GM21825 (cell line): ENCODE measurements at regions not wholly inside any gene's neighbourhood (a gene's known extent, or its start where the extent isn't known, plus 50 kb on each side); places are given as distances from the start of the nearest gene placed in this dataset.
"Not testable (repeated sequence)": the region's sequence is repeated elsewhere in the genome, so short reads cannot be mapped to it uniquely, and the experiment has no call there.

ENCODE experiments used
- ATAC-seq: cut with Tn5 transposase; IDR thresholded peaks from one replicate; pipeline ENCODE4 v1.9.1; 2021; ENCODE audit warnings: mild to moderate bottlenecking, moderate library complexity; ENCODE audit not compliant: unreplicated experiment

- ATAC-seq = no peak
These were observed 395.4 kb downstream of the ZNF804A start for GRCh38 chr2:184993746-184994145.

- ATAC-seq = no peak
These were observed 408.2 kb downstream of the ZNF804A start for GRCh38 chr2:185006481-185006880.

GRCh38 chr2:185012643-185013042 lies 414.3 kb downstream of the ZNF804A start:
- no peak for ATAC-seq

- ATAC-seq = no peak
These were observed 415.7 kb downstream of the ZNF804A start for GRCh38 chr2:185014076-185014475.

GRCh38 chr2:185025891-185026290 lies 427.6 kb downstream of the ZNF804A start:
- not testable (repeated sequence) for ATAC-seq

GRCh38 chr2:185035906-185036305 lies 437.6 kb downstream of the ZNF804A start:
- no peak for ATAC-seq

GRCh38 chr2:185044323-185044874 lies 446.1 kb downstream of the ZNF804A start:
- no peak for ATAC-seq

- no peak for ATAC-seq
These were observed 452.5 kb downstream of the ZNF804A start for GRCh38 chr2:185050804-185051203.

GRCh38 chr2:185063761-185064160 lies 465.4 kb downstream of the ZNF804A start:
- ATAC-seq = no peak

- ATAC-seq = no peak
These were observed 467.8 kb downstream of the ZNF804A start for GRCh38 chr2:185066128-185066527.

GRCh38 chr2:185069107-185069506 lies 470.8 kb downstream of the ZNF804A start:
- ATAC-seq = no peak

GRCh38 chr2:185074156-185074555 lies 475.8 kb downstream of the ZNF804A start:
- no peak for ATAC-seq

- ATAC-seq = no peak
These were observed 484.4 kb downstream of the ZNF804A start for GRCh38 chr2:185082749-185083148.

- ATAC-seq = no peak
These were observed 510.3 kb downstream of the ZNF804A start for GRCh38 chr2:185108588-185108987.

- no peak for ATAC-seq
These were observed 529.1 kb downstream of the ZNF804A start for GRCh38 chr2:185127412-185127811.

GRCh38 chr2:185128346-185128745 lies 530.0 kb downstream of the ZNF804A start:
- no peak for ATAC-seq

GRCh38 chr2:185128996-185129395 lies 530.7 kb downstream of the ZNF804A start:
- ATAC-seq = no peak

- no peak for ATAC-seq
These were observed 532.4 kb downstream of the ZNF804A start for GRCh38 chr2:185130685-185131084.

GRCh38 chr2:185132501-185133041 lies 534.2 kb downstream of the ZNF804A start:
- ATAC-seq = no peak

- no peak for ATAC-seq
These were observed 539.4 kb downstream of the ZNF804A start for GRCh38 chr2:185137700-185138099.

GRCh38 chr2:185142677-185143076 lies 544.3 kb downstream of the ZNF804A start:
- ATAC-seq = no peak

- ATAC-seq = no peak
These were observed 546.0 kb downstream of the ZNF804A start for GRCh38 chr2:185144159-185144919.
